Cardiac fibroblast (primary cell): ENCODE measurements at regions not wholly inside any gene's neighbourhood (a gene's known extent, or its start where the extent isn't known, plus 50 kb on each side); places are given as distances from the start of the nearest gene placed in this dataset.

Source experiments
- DNase-seq, 2 donors: peaks; one replicate each; pipeline versions ENCODE4 v3.0.0 to v3.0.0-alpha.2; 2010; ENCODE audit warnings: low read depth in 2 of 2
- H3K4me3 ChIP-seq, 2 donors: replicated peaks in 1 of 2; 1 replicate in 1 of 2; 2 replicates in 1 of 2; pipeline ENCODE4 v1.5.1; 2011; ENCODE audit warnings: low read depth in 2 of 2, low read length in 2 of 2, mild to moderate bottlenecking in 2 of 2, moderate library complexity in 1 of 2
- CTCF ChIP-seq: IDR thresholded peaks from one replicate; pipeline ENCODE4 v1.5.1; 2011; ENCODE audit warnings: low read depth, mild to moderate bottlenecking, low read length, inconsistent platforms

- DNase-seq, result no peak
- no peak overlapping the region for H3K4me3 ChIP-seq
- no peak for TF ChIP-seq CTCF
These were observed 332.6 kb downstream of the NKX6-1 start for GRCh38 chr4:84166486-84166885.

- no peak overlapping the region for H3K4me3 ChIP-seq
- no peak for TF ChIP-seq CTCF
- no peak for DNase-seq
These were observed 334.9 kb downstream of the NKX6-1 start for GRCh38 chr4:84164201-84164600.

GRCh38 chr4:84159762-84160161 lies 339.3 kb downstream of the NKX6-1 start:
- TF ChIP-seq CTCF, result no peak
- H3K4me3 ChIP-seq, result no peak overlapping the region
- DNase-seq, result no peak

- no peak for TF ChIP-seq CTCF
- DNase-seq, result no peak
- no peak overlapping the region for H3K4me3 ChIP-seq
These were observed 340.4 kb downstream of the NKX6-1 start for GRCh38 chr4:84158670-84159069.

GRCh38 chr4:84151574-84151973 lies 347.5 kb downstream of the NKX6-1 start:
- no peak overlapping the region for H3K4me3 ChIP-seq
- no peak for DNase-seq
- TF ChIP-seq CTCF, result no peak

GRCh38 chr4:84150177-84150576 lies 348.9 kb downstream of the NKX6-1 start:
- H3K4me3 ChIP-seq, result no peak overlapping the region
- DNase-seq, result no peak
- no peak for TF ChIP-seq CTCF

- TF ChIP-seq CTCF, result no peak
- no peak for DNase-seq
- H3K4me3 ChIP-seq, result no peak overlapping the region
These were observed 351.3 kb downstream of the NKX6-1 start for GRCh38 chr4:84147831-84148230.
